ENCODE measurements at regions not wholly inside any gene's neighbourhood (a gene's known extent, or its start where the extent isn't known, plus 50 kb on each side); places are given as distances from the start of the nearest gene placed in this dataset.

GRCh38 chr1:63022319-63022718 lies 238.4 kb downstream of the ATG4C start:
- H3K36me3 ChIP-seq (ENCODE audit: control insufficient read depth, insufficient read depth, low read length) = no peaks in the 10 kb centered on the region
- no peak overlapping the region for H2AFZ ChIP-seq (ENCODE audit: low read length)
- no peaks in the 10 kb centered on the region for H3K4me1 ChIP-seq (ENCODE audit: control insufficient read depth, extremely low read depth, insufficient read depth, low read length)
- no peaks in the 10 kb centered on the region for H3K9me3 ChIP-seq (ENCODE audit: control insufficient read depth, insufficient read depth, low read depth, low read length)
- no peaks in the 10 kb centered on the region for H3K79me2 ChIP-seq (ENCODE audit: control insufficient read depth, insufficient read depth, low read length)
- TF ChIP-seq EZH2 (IDR thresholded peaks at IDR 0.05; ENCODE audit: low read length, missing control alignments) = no peak
- TF ChIP-seq, protein P1, sequence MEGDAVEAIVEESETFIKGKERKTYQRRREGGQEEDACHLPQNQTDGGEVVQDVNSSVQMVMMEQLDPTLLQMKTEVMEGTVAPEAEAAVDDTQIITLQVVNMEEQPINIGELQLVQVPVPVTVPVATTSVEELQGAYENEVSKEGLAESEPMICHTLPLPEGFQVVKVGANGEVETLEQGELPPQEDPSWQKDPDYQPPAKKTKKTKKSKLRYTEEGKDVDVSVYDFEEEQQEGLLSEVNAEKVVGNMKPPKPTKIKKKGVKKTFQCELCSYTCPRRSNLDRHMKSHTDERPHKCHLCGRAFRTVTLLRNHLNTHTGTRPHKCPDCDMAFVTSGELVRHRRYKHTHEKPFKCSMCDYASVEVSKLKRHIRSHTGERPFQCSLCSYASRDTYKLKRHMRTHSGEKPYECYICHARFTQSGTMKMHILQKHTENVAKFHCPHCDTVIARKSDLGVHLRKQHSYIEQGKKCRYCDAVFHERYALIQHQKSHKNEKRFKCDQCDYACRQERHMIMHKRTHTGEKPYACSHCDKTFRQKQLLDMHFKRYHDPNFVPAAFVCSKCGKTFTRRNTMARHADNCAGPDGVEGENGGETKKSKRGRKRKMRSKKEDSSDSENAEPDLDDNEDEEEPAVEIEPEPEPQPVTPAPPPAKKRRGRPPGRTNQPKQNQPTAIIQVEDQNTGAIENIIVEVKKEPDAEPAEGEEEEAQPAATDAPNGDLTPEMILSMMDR (conservative IDR thresholded peaks at IDR 0.05 in 1 of 2, IDR thresholded peaks at IDR 0.05 in 1 of 2; ENCODE audit: low read depth in 1 of 2, low read length in 2 of 2) = no peak
- no peaks in the 10 kb centered on the region for H3K27me3 ChIP-seq (ENCODE audit: control insufficient read depth, insufficient read depth, low read length)
- H4K20me1 ChIP-seq (ENCODE audit: control insufficient read depth, extremely low read depth, insufficient read depth, low read length) = no peaks in the 10 kb centered on the region
- DNase-seq (ENCODE audit: low read depth in 2 of 2) = no peak
- H3K4me2 ChIP-seq (ENCODE audit: extremely low read depth, insufficient read depth, low read length) = no peak overlapping the region
- H3K9ac ChIP-seq (ENCODE audit: insufficient read depth, low read length) = no peak overlapping the region
- H3K27ac ChIP-seq (ENCODE audit: insufficient read depth, low read length) = no peak overlapping the region
- H3K4me3 ChIP-seq (replicated peaks in 1 of 4; ENCODE audit: control extremely low read depth in 1 of 4, insufficient read depth in 1 of 4, low read depth in 3 of 4, low read length in 4 of 4) = no peak overlapping the region

DNA sequence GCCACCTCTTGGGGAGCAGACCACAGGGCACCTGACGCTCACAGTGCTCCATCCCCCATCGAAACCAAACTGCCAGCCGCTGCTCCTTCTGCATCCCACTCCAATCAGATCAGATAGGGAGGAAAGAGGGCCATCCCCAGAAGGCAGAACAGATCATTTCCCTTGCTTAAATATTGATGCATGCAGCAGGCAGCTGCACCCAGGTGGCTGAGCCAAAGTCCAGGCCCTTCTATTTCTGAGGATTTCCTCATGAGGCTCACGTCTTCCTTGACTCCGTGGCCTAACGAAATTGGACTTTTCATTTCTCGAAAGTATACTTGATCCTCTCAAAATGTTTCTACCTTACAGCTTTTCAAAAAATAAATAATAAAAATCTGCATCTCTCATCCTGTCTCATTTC lies 239.2 kb downstream of the ATG4C start:
- no peaks in the 10 kb centered on the region for H3K36me3 ChIP-seq (ENCODE audit: control insufficient read depth, insufficient read depth, low read length)
- H3K4me3 ChIP-seq (replicated peaks in 1 of 4; ENCODE audit: control extremely low read depth in 1 of 4, insufficient read depth in 1 of 4, low read depth in 3 of 4, low read length in 4 of 4) = no peak overlapping the region
- no peaks in the 10 kb centered on the region for H3K27me3 ChIP-seq (ENCODE audit: control insufficient read depth, insufficient read depth, low read length)
- H4K20me1 ChIP-seq (ENCODE audit: control insufficient read depth, extremely low read depth, insufficient read depth, low read length) = no peaks in the 10 kb centered on the region
- DNase-seq (ENCODE audit: low read depth in 2 of 2) = no peak
- TF ChIP-seq, protein P1 (conservative IDR thresholded peaks at IDR 0.05 in 1 of 2, IDR thresholded peaks at IDR 0.05 in 1 of 2; ENCODE audit: low read depth in 1 of 2, low read length in 2 of 2) = no peak
- no peak for TF ChIP-seq EZH2 (IDR thresholded peaks at IDR 0.05; ENCODE audit: low read length, missing control alignments)
- H3K4me1 ChIP-seq (ENCODE audit: control insufficient read depth, extremely low read depth, insufficient read depth, low read length) = no peaks in the 10 kb centered on the region
- no peak overlapping the region for H3K27ac ChIP-seq (ENCODE audit: insufficient read depth, low read length)
- H3K9ac ChIP-seq (ENCODE audit: insufficient read depth, low read length) = no peak overlapping the region
- H3K4me2 ChIP-seq (ENCODE audit: extremely low read depth, insufficient read depth, low read length) = no peak overlapping the region
- no peak overlapping the region for H2AFZ ChIP-seq (ENCODE audit: low read length)
- H3K9me3 ChIP-seq (ENCODE audit: control insufficient read depth, insufficient read depth, low read depth, low read length) = no peaks in the 10 kb centered on the region
- H3K79me2 ChIP-seq (ENCODE audit: control insufficient read depth, insufficient read depth, low read length) = no peaks in the 10 kb centered on the region

- Histone ChIP-seq H3K4me2 (ENCODE audit: extremely low read depth, insufficient read depth, low read length) (no peak overlapping the region), H3K4me1 (ENCODE audit: control insufficient read depth, extremely low read depth, insufficient read depth, low read length) (no peaks in the 10 kb centered on the region), H3K4me3 (replicated peaks in 1 of 4; ENCODE audit: control extremely low read depth in 1 of 4, insufficient read depth in 1 of 4, low read depth in 3 of 4, low read length in 4 of 4) (no peak overlapping the region), H3K9me3 (ENCODE audit: control insufficient read depth, insufficient read depth, low read depth, low read length) (no peaks in the 10 kb centered on the region), H3K27ac (ENCODE audit: insufficient read depth, low read length) (no peak overlapping the region), H3K36me3 (ENCODE audit: control insufficient read depth, insufficient read depth, low read length) (no peaks in the 10 kb centered on the region), H3K9ac (ENCODE audit: insufficient read depth, low read length) (no peak overlapping the region), H4K20me1 (ENCODE audit: control insufficient read depth, extremely low read depth, insufficient read depth, low read length) (no peaks in the 10 kb centered on the region), H2AFZ (ENCODE audit: low read length) (no peak overlapping the region), H3K27me3 (ENCODE audit: control insufficient read depth, insufficient read depth, low read length) (no peaks in the 10 kb centered on the region), H3K79me2 (ENCODE audit: control insufficient read depth, insufficient read depth, low read length) (no peaks in the 10 kb centered on the region)
- TF ChIP-seq, protein P1 (conservative IDR thresholded peaks at IDR 0.05 in 1 of 2, IDR thresholded peaks at IDR 0.05 in 1 of 2; ENCODE audit: low read depth in 1 of 2, low read length in 2 of 2) = no peak
- no peak for TF ChIP-seq EZH2 (IDR thresholded peaks at IDR 0.05; ENCODE audit: low read length, missing control alignments)
- no peak for DNase-seq (ENCODE audit: low read depth in 2 of 2)
These were observed 239.7 kb downstream of the ATG4C start for GRCh38 chr1:63023637-63024036.

Measured in fibroblast of lung (primary cell).